Activated naive CD4-positive, alpha-beta T cell treated with anti-CD3 and anti-CD28 coated beads, Interleukin-2, amount 50 U/mL, for 24 hours (primary cell): ENCODE measurements at regions not wholly inside any gene's neighbourhood (a gene's known extent, or its start where the extent isn't known, plus 50 kb on each side); places are given as distances from the start of the nearest gene placed in this dataset.

ENCODE experiments used
- H3K27ac Mint-ChIP-seq: one replicate; pipeline ENCODE4 v1.8.0; 2021; ENCODE audit warnings: mild to moderate bottlenecking, mixed read lengths
- H3K27me3 Mint-ChIP-seq: one replicate; pipeline ENCODE4 v1.8.0; 2021; ENCODE audit warnings: mixed read lengths
- H3K36me3 Mint-ChIP-seq: one replicate; pipeline ENCODE4 v1.8.0; 2021; ENCODE audit warnings: mixed read lengths
- H3K4me1 Mint-ChIP-seq: one replicate; pipeline ENCODE4 v1.8.0; 2021; ENCODE audit warnings: mixed read lengths
- H3K4me3 Mint-ChIP-seq: one replicate; pipeline ENCODE4 v1.8.0; 2021; ENCODE audit warnings: mild to moderate bottlenecking, mixed read lengths
- H3K9me3 Mint-ChIP-seq: one replicate; pipeline ENCODE4 v1.8.0; 2021; ENCODE audit warnings: mixed read lengths

GRCh38 chr7:118476036-118476435 is 251.5 kb downstream of the ANKRD7 start:
- Mint-ChIP-seq H3K9me3 (peaks cover 7% of the 10 kb centered on the region), H3K27ac (no peak overlapping the region), H3K4me1 (no peaks in the 10 kb centered on the region), H3K27me3 (no peaks in the 10 kb centered on the region), H3K36me3 (no peaks in the 10 kb centered on the region), H3K4me3 (no peak overlapping the region)

DNA sequence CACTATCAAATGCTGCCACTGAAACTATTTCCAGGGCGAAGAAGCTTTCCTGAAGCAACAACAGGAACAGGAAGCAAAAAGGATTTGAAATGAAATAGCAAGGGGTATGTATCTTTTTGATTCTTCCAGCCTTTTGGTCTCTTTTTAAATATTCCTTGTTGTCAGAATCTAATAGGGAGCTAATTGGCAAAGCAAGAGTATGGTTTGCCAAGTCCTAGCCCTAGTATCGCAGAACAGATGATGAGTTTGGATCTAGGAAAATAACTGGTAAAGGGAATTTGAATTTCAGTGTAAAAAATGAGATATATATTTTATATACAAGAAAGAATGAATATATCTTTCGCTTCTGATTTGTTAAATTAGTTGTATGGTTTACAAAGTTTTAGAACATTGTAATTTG is 252.5 kb downstream of the ANKRD7 start:
- Mint-ChIP-seq H3K27ac (no peak overlapping the region), H3K27me3 (no peaks in the 10 kb centered on the region), H3K4me1 (no peaks in the 10 kb centered on the region), H3K9me3 (peaks cover 7% of the 10 kb centered on the region), H3K4me3 (no peak overlapping the region), H3K36me3 (no peaks in the 10 kb centered on the region)

- no peaks in the 10 kb centered on the region for H3K36me3 Mint-ChIP-seq
- no peaks in the 10 kb centered on the region for H3K4me1 Mint-ChIP-seq
- H3K27me3 Mint-ChIP-seq = no peaks in the 10 kb centered on the region
- no peak overlapping the region for H3K27ac Mint-ChIP-seq
- peaks cover 10% of the 10 kb centered on the region for H3K9me3 Mint-ChIP-seq
- no peak overlapping the region for H3K4me3 Mint-ChIP-seq
Observed at GRCh38 chr7:118478236-118478635, 253.7 kb downstream of the ANKRD7 start.

DNA sequence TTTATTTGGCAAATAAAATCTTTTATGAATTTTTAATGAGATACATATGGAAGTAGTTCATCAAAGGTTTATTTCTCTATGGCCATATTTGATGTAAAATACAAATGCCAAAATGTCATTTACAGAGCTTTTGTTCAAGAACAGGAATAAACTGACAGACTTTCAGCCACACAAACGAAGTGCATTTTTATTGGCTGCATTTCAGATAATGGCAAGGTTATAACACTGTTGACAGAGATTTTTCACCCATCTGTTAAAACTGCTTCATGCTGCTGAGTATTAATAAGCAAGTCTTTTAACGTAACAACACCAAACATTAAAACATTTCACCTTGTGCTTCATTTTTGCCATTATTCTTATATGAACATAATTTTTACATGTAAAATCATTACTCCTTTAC is 254.4 kb downstream of the ANKRD7 start:
- Mint-ChIP-seq H3K36me3 (no peaks in the 10 kb centered on the region), H3K4me1 (no peaks in the 10 kb centered on the region), H3K27ac (no peak overlapping the region), H3K9me3 (peaks cover 10% of the 10 kb centered on the region), H3K4me3 (no peak overlapping the region), H3K27me3 (no peaks in the 10 kb centered on the region)

DNA sequence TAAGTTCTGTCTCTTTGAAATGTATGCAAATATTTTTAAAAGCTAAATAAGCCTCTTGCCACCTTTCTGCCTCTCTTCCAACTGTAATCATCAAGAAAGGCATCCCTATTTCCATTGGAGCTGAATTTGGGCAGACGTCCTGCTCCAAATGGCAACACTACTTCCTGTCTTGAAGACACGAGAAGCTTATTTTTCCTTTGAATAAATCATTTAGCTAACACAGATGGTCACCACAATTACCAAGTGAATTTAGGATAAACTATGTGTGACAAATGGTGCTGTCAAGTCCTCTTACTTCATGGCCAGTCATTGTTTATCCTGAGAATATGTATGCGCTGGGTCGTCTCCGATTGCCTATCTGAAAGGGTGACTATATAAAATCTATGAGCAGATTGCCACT is 268.0 kb downstream of the ANKRD7 start:
- Mint-ChIP-seq H3K4me3 (no peak overlapping the region), H3K27ac (no peak overlapping the region), H3K4me1 (no peaks in the 10 kb centered on the region), H3K36me3 (no peaks in the 10 kb centered on the region), H3K27me3 (no peaks in the 10 kb centered on the region), H3K9me3 (no peaks in the 10 kb centered on the region)

DNA sequence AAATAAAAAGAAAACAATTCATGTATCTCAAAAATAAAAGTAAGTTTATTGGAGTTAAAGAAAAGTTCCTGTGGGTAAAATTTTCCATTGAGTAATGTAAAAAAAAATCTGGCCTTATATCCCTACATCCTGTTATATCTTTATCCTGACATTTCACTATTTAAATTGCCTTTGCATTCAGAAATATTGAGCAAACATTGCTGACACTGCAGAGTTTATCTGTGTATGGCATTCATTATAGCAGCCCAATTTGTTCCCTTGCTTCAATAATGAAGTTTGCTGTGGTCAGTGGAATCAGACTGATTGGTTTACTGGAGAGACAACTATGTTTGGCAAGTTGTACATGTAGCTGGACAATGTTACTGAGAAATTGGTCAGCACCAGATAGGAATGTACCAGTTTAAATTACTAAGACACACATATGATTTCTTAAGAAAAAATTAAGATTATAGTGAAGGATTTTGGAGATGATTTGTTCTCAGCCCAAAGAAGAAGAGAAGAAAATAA is 271.7 kb downstream of the ANKRD7 start:
- no peaks in the 10 kb centered on the region for H3K36me3 Mint-ChIP-seq
- no peaks in the 10 kb centered on the region for H3K27me3 Mint-ChIP-seq

GRCh38 chr7:118502235-118502634 is 277.7 kb downstream of the ANKRD7 start:
- Mint-ChIP-seq H3K9me3 (peaks cover 3% of the 10 kb centered on the region), H3K27me3 (no peaks in the 10 kb centered on the region), H3K4me1 (no peaks in the 10 kb centered on the region), H3K36me3 (no peaks in the 10 kb centered on the region), H3K4me3 (no peak overlapping the region), H3K27ac (no peak overlapping the region)

More for the DNA sequence above, 271.7 kb downstream of the ANKRD7 start:
- Mint-ChIP-seq H3K9me3 (no peaks in the 10 kb centered on the region), H3K4me1 (no peaks in the 10 kb centered on the region), H3K4me3 (no peak overlapping the region), H3K27ac (no peak overlapping the region)

DNA sequence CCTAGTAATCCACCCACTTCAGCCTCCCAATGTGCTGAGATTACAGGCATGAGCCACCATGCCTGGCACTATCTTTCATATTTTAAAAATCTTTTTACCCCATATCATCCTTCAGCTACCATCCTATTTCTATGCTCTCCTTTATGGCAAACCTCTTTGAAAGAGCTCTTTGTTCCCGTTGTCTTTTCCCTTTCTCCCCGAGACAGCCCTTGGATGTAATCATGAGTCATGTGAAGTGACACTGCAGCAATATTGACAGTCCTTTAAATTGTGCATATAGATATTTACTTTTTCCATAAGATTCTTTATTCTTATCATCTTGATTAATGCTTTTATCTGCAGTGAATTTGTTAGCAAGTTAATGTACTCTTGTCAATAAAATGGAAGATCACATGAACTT is 286.6 kb downstream of the ANKRD7 start:
- no peaks in the 10 kb centered on the region for H3K27me3 Mint-ChIP-seq

GRCh38 chr7:118517275-118517674 is 292.8 kb downstream of the ANKRD7 start:
- Mint-ChIP-seq H3K36me3 (no peaks in the 10 kb centered on the region), H3K4me1 (no peaks in the 10 kb centered on the region), H3K27ac (no peak overlapping the region), H3K4me3 (no peak overlapping the region), H3K9me3 (no peaks in the 10 kb centered on the region), H3K27me3 (no peaks in the 10 kb centered on the region)

More for the DNA sequence above, 286.6 kb downstream of the ANKRD7 start:
- Mint-ChIP-seq H3K4me1 (no peaks in the 10 kb centered on the region), H3K9me3 (peaks cover 3% of the 10 kb centered on the region), H3K4me3 (no peak overlapping the region), H3K27ac (no peak overlapping the region), H3K36me3 (no peaks in the 10 kb centered on the region)

GRCh38 chr7:118525020-118525419 is 300.5 kb downstream of the ANKRD7 start:
- H3K27ac Mint-ChIP-seq = no peak overlapping the region
- no peak overlapping the region for H3K4me3 Mint-ChIP-seq
- no peaks in the 10 kb centered on the region for H3K9me3 Mint-ChIP-seq
- H3K4me1 Mint-ChIP-seq = no peaks in the 10 kb centered on the region
- no peaks in the 10 kb centered on the region for H3K36me3 Mint-ChIP-seq
- no peaks in the 10 kb centered on the region for H3K27me3 Mint-ChIP-seq

DNA sequence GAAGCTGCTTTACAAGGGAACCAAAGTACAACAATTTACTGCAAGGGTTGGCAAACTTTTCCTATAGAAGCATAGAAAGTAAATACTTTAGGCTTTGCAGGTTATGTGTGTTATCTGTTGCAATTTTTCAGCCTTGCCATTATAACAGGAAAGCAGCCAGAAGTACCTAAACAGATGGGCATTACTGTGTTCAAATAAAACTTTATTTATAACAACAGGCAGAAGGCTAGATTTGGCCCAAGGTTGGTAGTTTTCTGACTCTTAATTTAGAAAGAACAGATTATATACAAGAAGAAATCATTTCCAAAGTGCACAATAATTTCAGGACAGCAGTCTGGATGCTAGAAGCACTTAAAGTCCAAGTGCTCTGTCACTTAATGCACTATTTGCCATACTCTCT is 307.1 kb downstream of the ANKRD7 start:
- no peaks in the 10 kb centered on the region for H3K27me3 Mint-ChIP-seq
- H3K4me3 Mint-ChIP-seq = no peak overlapping the region
- peaks cover 9% of the 10 kb centered on the region for H3K9me3 Mint-ChIP-seq
- no peaks in the 10 kb centered on the region for H3K36me3 Mint-ChIP-seq
- H3K27ac Mint-ChIP-seq = no peak overlapping the region
- no peaks in the 10 kb centered on the region for H3K4me1 Mint-ChIP-seq

DNA sequence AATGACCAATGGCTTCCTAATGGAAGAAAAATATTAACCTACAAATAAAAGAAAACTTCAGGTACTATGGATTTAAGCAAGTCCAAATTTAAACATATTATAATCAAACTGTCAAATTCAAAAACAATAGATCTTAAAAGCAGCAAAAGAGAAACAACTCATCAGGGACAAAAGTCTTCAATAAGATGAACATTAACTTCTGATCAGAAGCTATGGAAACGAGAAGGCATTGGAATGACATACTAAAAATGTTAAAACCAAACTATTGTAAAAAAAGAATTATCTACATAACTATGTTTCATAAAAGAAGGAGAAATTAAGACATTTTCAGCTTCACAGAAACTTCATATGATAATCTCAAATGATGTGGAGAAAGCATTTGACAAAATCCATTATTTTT is 334.7 kb downstream of the ANKRD7 start:
- Mint-ChIP-seq H3K4me3 (no peak overlapping the region), H3K27ac (no peak overlapping the region), H3K27me3 (no peaks in the 10 kb centered on the region), H3K36me3 (no peaks in the 10 kb centered on the region), H3K4me1 (no peaks in the 10 kb centered on the region), H3K9me3 (peaks cover 6% of the 10 kb centered on the region)

- no peak overlapping the region for H3K27ac Mint-ChIP-seq
Observed at GRCh38 chr7:118563311-118563710, 338.8 kb downstream of the ANKRD7 start.

GRCh38 chr7:118572604-118573003 is 348.1 kb downstream of the ANKRD7 start:
- Mint-ChIP-seq H3K9me3 (peaks cover 3% of the 10 kb centered on the region), H3K27me3 (no peaks in the 10 kb centered on the region), H3K4me1 (no peaks in the 10 kb centered on the region), H3K27ac (no peak overlapping the region), H3K36me3 (no peaks in the 10 kb centered on the region), H3K4me3 (no peak overlapping the region)

More at GRCh38 chr7:118563311-118563710, 338.8 kb downstream of the ANKRD7 start:
- H3K4me3 Mint-ChIP-seq = no peak overlapping the region
- H3K36me3 Mint-ChIP-seq = no peaks in the 10 kb centered on the region
- H3K4me1 Mint-ChIP-seq = no peaks in the 10 kb centered on the region
- H3K9me3 Mint-ChIP-seq = peaks cover 5% of the 10 kb centered on the region
- H3K27me3 Mint-ChIP-seq = no peaks in the 10 kb centered on the region

GRCh38 chr7:118573085-118573484 is 348.6 kb downstream of the ANKRD7 start:
- Mint-ChIP-seq H3K27ac (no peak overlapping the region), H3K4me1 (no peaks in the 10 kb centered on the region), H3K9me3 (no peaks in the 10 kb centered on the region), H3K27me3 (no peaks in the 10 kb centered on the region), H3K36me3 (no peaks in the 10 kb centered on the region), H3K4me3 (no peak overlapping the region)

GRCh38 chr7:118575393-118575948 is 351.0 kb downstream of the ANKRD7 start:
- no peaks in the 10 kb centered on the region for H3K36me3 Mint-ChIP-seq
- no peak overlapping the region for H3K4me3 Mint-ChIP-seq
- H3K9me3 Mint-ChIP-seq = no peaks in the 10 kb centered on the region

DNA sequence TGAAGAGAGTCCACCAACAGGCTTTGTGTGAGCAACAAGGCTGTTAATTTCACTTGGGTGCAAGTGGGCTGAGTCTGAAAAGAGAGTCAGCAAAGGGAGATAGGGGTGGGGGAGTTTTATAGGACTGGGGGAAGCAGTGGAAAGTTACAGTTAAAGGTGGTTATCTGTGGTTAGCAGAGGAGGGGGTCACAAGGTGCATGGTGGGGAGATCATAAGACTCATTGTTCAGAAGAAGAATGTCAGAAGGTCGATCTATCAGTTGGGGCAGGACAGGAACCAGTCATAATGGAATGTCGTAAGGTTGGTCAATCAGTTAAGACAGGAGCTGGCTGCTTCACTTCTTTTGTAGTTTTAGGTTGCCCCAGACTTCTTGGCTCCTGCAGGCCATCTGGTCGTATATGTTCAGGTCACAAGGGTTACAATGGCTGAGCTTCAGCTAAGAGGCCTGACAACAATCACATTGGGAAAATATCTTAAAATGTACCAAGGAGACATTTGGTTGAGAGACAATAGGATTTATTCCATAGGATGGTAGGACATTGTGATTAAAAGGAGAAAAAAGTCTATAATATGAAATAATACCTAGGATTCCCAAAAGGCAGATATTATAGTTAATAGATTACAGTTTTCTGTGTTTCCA is 356.4 kb downstream of the ANKRD7 start:
- no peaks in the 10 kb centered on the region for H3K9me3 Mint-ChIP-seq
- H3K4me3 Mint-ChIP-seq = no peak overlapping the region
- H3K36me3 Mint-ChIP-seq = no peaks in the 10 kb centered on the region
- no peak overlapping the region for H3K27ac Mint-ChIP-seq
- no peaks in the 10 kb centered on the region for H3K27me3 Mint-ChIP-seq
- H3K4me1 Mint-ChIP-seq = no peaks in the 10 kb centered on the region

More at GRCh38 chr7:118575393-118575948, 351.0 kb downstream of the ANKRD7 start:
- no peaks in the 10 kb centered on the region for H3K27me3 Mint-ChIP-seq
- no peaks in the 10 kb centered on the region for H3K4me1 Mint-ChIP-seq
- H3K27ac Mint-ChIP-seq = no peak overlapping the region
